DMS 273 treated with DMSO at 0.1 percent for 48 hours (cell line): ENCODE measurements at regions not wholly inside any gene's neighbourhood (a gene's known extent, or its start where the extent isn't known, plus 50 kb on each side); places are given as distances from the start of the nearest gene placed in this dataset.
"Not testable (repeated sequence)": the region's sequence is repeated elsewhere in the genome, so short reads cannot be mapped to it uniquely, and the experiment has no call there.

Experiments
- DNase-seq: peaks from one replicate; lab custom pipeline; 2025; lab: John Stamatoyannopoulos, UW

GRCh38 chr1:165147799-165148198 lies 208.7 kb downstream of the LMX1A start:
- no peak for DNase-seq

GRCh38 chr1:165144757-165145397 lies 211.6 kb downstream of the LMX1A start:
- peak; percentile 48 for DNase-seq

GRCh38 chr1:165143437-165144065 lies 213.0 kb downstream of the LMX1A start:
- no peak for DNase-seq

- DNase-seq = no peak
Observed at GRCh38 chr1:165138960-165139359, 217.6 kb downstream of the LMX1A start.

- DNase-seq = no peak
Observed at GRCh38 chr1:165137551-165138316, 218.8 kb downstream of the LMX1A start.

- DNase-seq = no peak
Observed at GRCh38 chr1:165134431-165134830, 222.1 kb downstream of the LMX1A start.

- peak; percentile 30 for DNase-seq
Observed at GRCh38 chr1:165129568-165130164, 226.8 kb downstream of the LMX1A start.

- DNase-seq = no peak
Observed at GRCh38 chr1:165124772-165125171, 231.7 kb downstream of the LMX1A start.

- DNase-seq = no peak
Observed at GRCh38 chr1:165119086-165119485, 237.4 kb downstream of the LMX1A start.

- no peak for DNase-seq
Observed at GRCh38 chr1:165117482-165117881, 239.0 kb downstream of the LMX1A start.

GRCh38 chr1:165116732-165117131 lies 239.8 kb downstream of the LMX1A start:
- no peak for DNase-seq

GRCh38 chr1:165116171-165116570 lies 240.3 kb downstream of the LMX1A start:
- DNase-seq = no peak

- no peak for DNase-seq
Observed at GRCh38 chr1:165114889-165115285, 241.6 kb downstream of the LMX1A start.

- DNase-seq = peak; percentile 14
Observed at GRCh38 chr1:165114022-165114888, 242.3 kb downstream of the LMX1A start.

- DNase-seq = no peak
Observed at GRCh38 chr1:165112260-165112659, 244.3 kb downstream of the LMX1A start.

GRCh38 chr1:165109013-165109412 lies 247.5 kb downstream of the LMX1A start:
- DNase-seq = no peak

GRCh38 chr1:165092542-165093162 lies 263.9 kb downstream of the LMX1A start:
- DNase-seq = not testable (repeated sequence)

GRCh38 chr1:165080253-165080896 lies 276.1 kb downstream of the LMX1A start:
- DNase-seq = no peak

- DNase-seq = no peak
Observed at GRCh38 chr1:165078391-165078790, 278.1 kb downstream of the LMX1A start.

GRCh38 chr1:165075725-165076370 lies 280.7 kb downstream of the LMX1A start:
- DNase-seq = peak; percentile 6
